ENCODE measurements at regions not wholly inside any gene's neighbourhood (a gene's known extent, or its start where the extent isn't known, plus 50 kb on each side); places are given as distances from the start of the nearest gene placed in this dataset.
"Not testable (repeated sequence)": the region's sequence is repeated elsewhere in the genome, so short reads cannot be mapped to it uniquely, and the experiment has no call there.

DNA sequence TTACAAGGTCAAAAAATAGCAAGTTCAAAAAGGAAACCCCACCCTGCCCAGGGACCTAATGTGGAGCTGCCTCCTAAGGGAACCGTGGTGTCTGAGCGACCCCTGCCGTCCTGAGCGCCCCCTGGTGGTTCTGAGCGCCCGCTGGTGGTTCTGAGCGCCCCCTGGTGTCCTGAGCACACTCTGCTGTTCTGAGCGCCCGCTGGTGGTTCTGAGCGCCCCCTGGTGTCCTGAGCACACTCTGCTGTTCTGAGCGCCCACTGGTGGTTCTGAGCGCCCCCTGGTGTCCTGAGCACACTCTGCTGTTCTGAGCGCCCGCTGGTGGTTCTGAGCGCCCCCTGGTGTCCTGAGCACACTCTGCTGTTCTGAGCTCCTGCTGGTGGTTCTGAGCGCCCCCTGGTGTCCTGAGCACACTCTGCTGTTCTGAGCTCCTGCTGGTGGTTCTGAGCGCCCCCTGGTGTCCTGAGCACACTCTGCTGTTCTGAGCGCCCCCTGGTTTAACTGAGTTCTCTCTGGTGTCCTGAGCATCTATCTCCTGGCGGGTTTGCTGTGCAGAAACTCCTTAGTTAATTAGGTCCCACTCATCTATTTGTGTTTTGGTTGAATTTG, 1137.5 kb downstream of the TMEM121 start:
- H3K27ac Mint-ChIP-seq (ENCODE audit: unreplicated experiment); H3K36me3 Mint-ChIP-seq (ENCODE audit: unreplicated experiment); DNase-seq (ENCODE audit: extremely low spot score, unreplicated experiment); H3K4me3 Mint-ChIP-seq (ENCODE audit: unreplicated experiment); H3K27me3 Mint-ChIP-seq (ENCODE audit: unreplicated experiment); H3K4me1 Mint-ChIP-seq (ENCODE audit: unreplicated experiment): not testable (repeated sequence)
- H3K9me3 Mint-ChIP-seq (ENCODE audit: unreplicated experiment), result peaks cover 55% of the 10 kb centered on the region
- TF ChIP-seq, protein P1, sequence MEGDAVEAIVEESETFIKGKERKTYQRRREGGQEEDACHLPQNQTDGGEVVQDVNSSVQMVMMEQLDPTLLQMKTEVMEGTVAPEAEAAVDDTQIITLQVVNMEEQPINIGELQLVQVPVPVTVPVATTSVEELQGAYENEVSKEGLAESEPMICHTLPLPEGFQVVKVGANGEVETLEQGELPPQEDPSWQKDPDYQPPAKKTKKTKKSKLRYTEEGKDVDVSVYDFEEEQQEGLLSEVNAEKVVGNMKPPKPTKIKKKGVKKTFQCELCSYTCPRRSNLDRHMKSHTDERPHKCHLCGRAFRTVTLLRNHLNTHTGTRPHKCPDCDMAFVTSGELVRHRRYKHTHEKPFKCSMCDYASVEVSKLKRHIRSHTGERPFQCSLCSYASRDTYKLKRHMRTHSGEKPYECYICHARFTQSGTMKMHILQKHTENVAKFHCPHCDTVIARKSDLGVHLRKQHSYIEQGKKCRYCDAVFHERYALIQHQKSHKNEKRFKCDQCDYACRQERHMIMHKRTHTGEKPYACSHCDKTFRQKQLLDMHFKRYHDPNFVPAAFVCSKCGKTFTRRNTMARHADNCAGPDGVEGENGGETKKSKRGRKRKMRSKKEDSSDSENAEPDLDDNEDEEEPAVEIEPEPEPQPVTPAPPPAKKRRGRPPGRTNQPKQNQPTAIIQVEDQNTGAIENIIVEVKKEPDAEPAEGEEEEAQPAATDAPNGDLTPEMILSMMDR (IDR thresholded peaks at IDR 0.05), result peak; percentile 11

DNA sequence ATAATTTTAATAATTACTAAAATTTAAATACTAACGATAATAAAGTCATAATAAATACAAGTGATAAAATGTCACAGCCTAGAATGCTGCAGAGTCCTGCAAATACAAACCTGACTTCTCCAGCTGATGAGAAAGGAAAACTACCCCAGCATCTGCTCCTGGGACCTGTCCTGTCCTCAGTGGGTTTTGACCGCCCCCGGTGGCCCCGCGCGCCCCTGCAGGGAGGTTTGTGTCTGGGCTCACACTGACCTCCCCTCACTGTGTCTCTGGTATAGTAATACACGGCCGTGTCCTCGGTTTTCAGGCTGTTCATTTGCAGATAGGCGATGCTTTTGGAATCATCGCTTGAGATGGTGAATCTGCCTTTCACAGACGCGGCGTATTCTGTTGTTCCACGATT, 1139.4 kb downstream of the TMEM121 start:
- DNase-seq (ENCODE audit: extremely low spot score, unreplicated experiment), result no peak
- H3K4me3 Mint-ChIP-seq (ENCODE audit: unreplicated experiment), result no peak overlapping the region
- H3K27me3 Mint-ChIP-seq (ENCODE audit: unreplicated experiment), result no peaks in the 10 kb centered on the region
- H3K4me1 Mint-ChIP-seq (ENCODE audit: unreplicated experiment), result no peaks in the 10 kb centered on the region
- TF ChIP-seq, protein P1 (IDR thresholded peaks at IDR 0.05), result no peak
- peaks cover 54% of the 10 kb centered on the region for H3K9me3 Mint-ChIP-seq (ENCODE audit: unreplicated experiment)
- no peaks in the 10 kb centered on the region for H3K36me3 Mint-ChIP-seq (ENCODE audit: unreplicated experiment)
- no peak overlapping the region for H3K27ac Mint-ChIP-seq (ENCODE audit: unreplicated experiment)

DNA sequence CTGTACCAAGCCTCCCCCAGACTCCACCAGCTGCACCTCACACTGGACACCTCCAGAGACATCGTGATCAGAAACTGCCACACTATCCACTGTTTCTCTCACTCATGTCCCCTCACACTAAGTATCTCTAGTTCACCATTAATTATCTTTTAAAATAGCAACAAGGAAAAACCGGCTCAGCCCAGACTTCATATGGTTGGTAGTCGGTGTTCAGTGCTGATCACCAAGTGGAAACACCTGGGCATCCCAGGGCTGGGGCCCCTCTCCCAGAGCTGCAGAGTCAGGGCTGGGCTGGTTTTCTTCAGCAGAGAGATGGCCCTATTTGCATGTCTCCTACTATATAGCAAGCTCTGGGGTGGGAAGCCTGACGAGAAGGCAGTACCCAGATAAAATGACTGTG, 1140.0 kb downstream of the TMEM121 start:
- H3K36me3 Mint-ChIP-seq (ENCODE audit: unreplicated experiment), result no peaks in the 10 kb centered on the region
- H3K4me1 Mint-ChIP-seq (ENCODE audit: unreplicated experiment), result no peaks in the 10 kb centered on the region
- TF ChIP-seq, protein P1 (IDR thresholded peaks at IDR 0.05), result no peak
- H3K4me3 Mint-ChIP-seq (ENCODE audit: unreplicated experiment), result no peak overlapping the region
- H3K9me3 Mint-ChIP-seq (ENCODE audit: unreplicated experiment), result peaks cover 51% of the 10 kb centered on the region
- H3K27me3 Mint-ChIP-seq (ENCODE audit: unreplicated experiment), result no peaks in the 10 kb centered on the region
- DNase-seq (ENCODE audit: extremely low spot score, unreplicated experiment), result no peak
- H3K27ac Mint-ChIP-seq (ENCODE audit: unreplicated experiment), result no peak overlapping the region

DNA sequence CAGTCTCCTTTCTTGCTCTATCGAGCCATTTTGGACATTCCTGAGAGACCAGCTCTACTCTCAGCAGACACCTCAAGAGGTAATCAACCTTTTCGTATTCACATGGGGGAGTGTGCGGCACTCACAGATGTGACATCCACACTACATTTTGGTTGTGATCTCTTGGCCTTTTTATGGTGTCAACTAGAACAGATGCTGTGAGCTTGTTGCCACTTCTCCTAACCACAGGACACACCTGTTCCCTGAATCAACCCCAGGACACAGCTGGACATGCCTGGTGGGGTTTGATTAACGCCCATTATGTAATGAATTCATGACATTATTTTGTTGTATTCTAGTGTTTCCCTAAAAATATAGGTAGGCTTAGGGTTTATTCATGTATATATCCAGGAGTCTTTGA, 1143.6 kb downstream of the TMEM121 start:
- DNase-seq (ENCODE audit: extremely low spot score, unreplicated experiment), result no peak
- TF ChIP-seq, protein P1 (IDR thresholded peaks at IDR 0.05), result no peak
- H3K9me3 Mint-ChIP-seq (ENCODE audit: unreplicated experiment), result peaks cover 44% of the 10 kb centered on the region
- H3K36me3 Mint-ChIP-seq (ENCODE audit: unreplicated experiment), result no peaks in the 10 kb centered on the region
- no peaks in the 10 kb centered on the region for H3K4me1 Mint-ChIP-seq (ENCODE audit: unreplicated experiment)
- no peaks in the 10 kb centered on the region for H3K27me3 Mint-ChIP-seq (ENCODE audit: unreplicated experiment)
- H3K4me3 Mint-ChIP-seq (ENCODE audit: unreplicated experiment), result no peak overlapping the region
- no peak overlapping the region for H3K27ac Mint-ChIP-seq (ENCODE audit: unreplicated experiment)

DNA sequence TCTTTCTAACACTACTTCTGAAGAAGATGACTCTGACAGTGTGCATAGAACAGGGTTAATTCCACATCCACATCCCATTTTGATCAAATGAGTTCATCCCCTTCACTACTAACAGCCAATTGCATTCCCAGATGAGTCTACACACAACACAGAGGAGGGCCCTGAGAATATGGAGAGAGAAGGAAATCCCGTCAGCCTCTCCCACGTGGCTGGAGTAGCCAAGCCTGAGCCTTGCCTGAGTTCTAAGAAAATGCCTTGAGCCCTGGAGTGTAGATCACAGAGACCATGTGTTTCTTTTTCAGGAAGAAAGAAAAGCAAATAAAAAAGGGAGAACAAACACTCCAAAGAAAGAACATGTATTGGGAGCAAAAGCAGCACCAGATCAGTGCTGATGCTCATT, 1147.7 kb downstream of the TMEM121 start:
- H3K4me1 Mint-ChIP-seq (ENCODE audit: unreplicated experiment); H3K4me3 Mint-ChIP-seq (ENCODE audit: unreplicated experiment); DNase-seq (ENCODE audit: extremely low spot score, unreplicated experiment); H3K27ac Mint-ChIP-seq (ENCODE audit: unreplicated experiment); H3K36me3 Mint-ChIP-seq (ENCODE audit: unreplicated experiment); H3K27me3 Mint-ChIP-seq (ENCODE audit: unreplicated experiment): not testable (repeated sequence)
- H3K9me3 Mint-ChIP-seq (ENCODE audit: unreplicated experiment), result peaks cover 38% of the 10 kb centered on the region

DNA sequence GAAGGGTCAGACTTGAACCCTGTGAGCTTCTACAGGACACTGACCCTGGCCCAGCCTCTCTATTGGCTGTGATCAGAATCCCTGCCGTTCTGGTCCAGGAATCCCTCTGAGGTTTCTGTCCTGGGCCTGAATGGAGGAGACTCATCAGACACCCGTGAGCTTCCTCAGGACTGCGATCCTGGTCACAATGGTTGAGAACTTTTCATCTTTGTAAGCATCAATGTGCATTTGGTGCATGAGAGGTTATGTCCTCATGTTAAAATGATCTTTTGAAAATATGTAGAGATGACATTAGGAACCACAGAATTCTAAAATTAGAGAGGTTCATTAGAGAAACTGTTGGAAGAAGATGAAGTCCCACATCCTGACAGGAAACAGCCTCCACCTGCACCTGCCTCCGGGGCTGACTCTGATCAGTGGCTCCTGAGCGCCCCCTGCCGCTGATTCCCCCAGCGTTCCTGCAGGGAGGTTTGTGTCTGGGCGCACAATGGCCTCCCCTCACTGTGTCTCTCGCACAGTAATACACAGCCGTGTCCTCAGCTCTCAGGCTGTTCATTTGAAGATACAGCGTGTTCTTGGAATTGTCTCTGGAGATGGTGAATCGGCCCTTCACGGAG, 1148.2 kb downstream of the TMEM121 start:
- H3K4me1 Mint-ChIP-seq (ENCODE audit: unreplicated experiment); H3K27ac Mint-ChIP-seq (ENCODE audit: unreplicated experiment); DNase-seq (ENCODE audit: extremely low spot score, unreplicated experiment); H3K27me3 Mint-ChIP-seq (ENCODE audit: unreplicated experiment); H3K36me3 Mint-ChIP-seq (ENCODE audit: unreplicated experiment); H3K4me3 Mint-ChIP-seq (ENCODE audit: unreplicated experiment): not testable (repeated sequence)
- peaks cover 38% of the 10 kb centered on the region for H3K9me3 Mint-ChIP-seq (ENCODE audit: unreplicated experiment)

DNA sequence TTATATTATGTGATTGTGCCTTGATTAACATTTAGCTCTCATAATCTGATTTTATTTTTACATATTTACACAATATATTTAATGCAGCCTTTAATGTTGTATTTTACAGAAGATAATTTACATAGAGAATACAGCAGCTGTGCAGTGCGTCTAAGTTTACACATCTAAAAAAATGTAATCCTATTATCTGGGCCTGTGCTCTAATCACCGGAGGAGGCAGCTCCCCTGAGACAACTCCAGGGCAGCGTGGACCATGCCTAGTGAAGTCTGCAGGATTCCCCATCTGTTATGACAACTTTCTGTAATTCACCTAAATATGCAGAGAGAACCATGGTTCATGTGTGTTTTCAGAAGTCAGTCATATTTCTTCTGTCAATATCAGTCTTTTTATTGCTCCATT, 1149.3 kb downstream of the TMEM121 start:
- not testable (repeated sequence) for H3K27me3 Mint-ChIP-seq (ENCODE audit: unreplicated experiment); H3K27ac Mint-ChIP-seq (ENCODE audit: unreplicated experiment); H3K4me3 Mint-ChIP-seq (ENCODE audit: unreplicated experiment); DNase-seq (ENCODE audit: extremely low spot score, unreplicated experiment); H3K4me1 Mint-ChIP-seq (ENCODE audit: unreplicated experiment); H3K36me3 Mint-ChIP-seq (ENCODE audit: unreplicated experiment)
- peaks cover 33% of the 10 kb centered on the region for H3K9me3 Mint-ChIP-seq (ENCODE audit: unreplicated experiment)

Measured in osteocyte (in vitro differentiated cells).